ENCODE measurements at regions not wholly inside any gene's neighbourhood (a gene's known extent, or its start where the extent isn't known, plus 50 kb on each side); places are given as distances from the start of the nearest gene placed in this dataset.

DNA sequence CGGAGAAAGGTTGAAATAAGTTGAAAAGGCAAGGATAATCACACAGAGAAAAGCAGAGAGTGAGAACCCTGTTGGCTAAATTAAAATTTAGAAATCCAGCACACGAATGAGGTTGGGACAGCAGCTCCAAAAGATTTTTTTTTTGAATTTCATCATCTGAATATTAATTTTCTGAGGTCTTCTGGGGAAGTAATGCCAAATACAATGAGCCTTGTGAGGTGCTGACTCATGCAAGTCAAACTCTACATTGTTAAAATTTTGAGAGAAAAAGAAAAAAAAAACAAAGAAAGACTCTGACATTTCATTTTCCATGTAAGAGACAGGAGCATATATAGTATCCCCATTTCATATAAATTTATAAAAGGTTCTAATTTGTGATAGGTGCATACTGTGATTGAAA is 614.2 kb upstream of the CDH2 start:
- DNase-seq = no peak
- Mint-ChIP-seq H3K27me3 (no peaks in the 10 kb centered on the region), H3K4me1 (peaks cover 0 to 2% (median 0%) of the 10 kb centered on the region in 4 donors), H3K9me3 (peaks cover 4 to 22% (median 11%) of the 10 kb centered on the region in 8 donors), H3K27ac (no peak overlapping the region), H3K4me3 (no peak overlapping the region), H3K36me3 (no peaks in the 10 kb centered on the region)
- intact Hi-C loops (cut with micrococcal nuclease) = no loop called here
- Histone ChIP-seq H3K36me3 (ENCODE audit: insufficient read depth, low read length) (no peaks in the 10 kb centered on the region), H3K27me3 (ENCODE audit: insufficient read depth, low read length) (no peaks in the 10 kb centered on the region), H3K27ac (ENCODE audit: low read depth, low read length) (no peak overlapping the region), H3K4me1 (ENCODE audit: insufficient read depth, low read length) (no peaks in the 10 kb centered on the region), H3K4me3 (ENCODE audit: low read length in 2 of 2) (no peak overlapping the region), H3K9me3 (ENCODE audit: control insufficient read depth in 1 of 2, low read length in 2 of 2) (no peaks in the 10 kb centered on the region)
- ChIA-PET POLR2A (ENCODE audit: partially characterized antibody) (no interaction called here), CTCF (ENCODE audit: partially characterized antibody) (no interaction called here)

DNA sequence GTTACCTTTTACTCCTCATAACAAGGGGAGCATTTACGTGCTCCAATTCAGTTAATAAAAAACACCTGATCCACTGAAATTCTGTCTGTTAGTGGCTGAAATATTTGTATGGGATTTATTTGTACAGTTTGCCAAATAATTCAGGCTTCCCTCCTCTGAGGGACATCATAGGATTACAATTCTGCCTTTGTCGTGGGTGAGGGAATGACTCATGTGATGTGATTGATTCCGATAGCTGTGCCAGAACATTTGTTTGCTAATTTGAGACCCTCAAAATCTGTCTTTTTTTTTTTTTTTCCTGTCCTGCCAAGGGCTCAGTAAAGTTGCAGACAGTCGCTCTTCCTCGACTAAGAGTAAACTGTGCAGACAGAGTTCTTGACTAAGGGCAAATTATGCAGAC is 612.6 kb upstream of the CDH2 start:
- intact Hi-C loops (cut with micrococcal nuclease) = no loop called here
- Mint-ChIP-seq H3K4me1 (peaks cover 0 to 2% (median 0%) of the 10 kb centered on the region in 4 donors), H3K9me3 (peaks cover 4 to 22% (median 10%) of the 10 kb centered on the region in 8 donors), H3K27ac (no peak overlapping the region), H3K27me3 (no peaks in the 10 kb centered on the region), H3K4me3 (no peak overlapping the region), H3K36me3 (no peaks in the 10 kb centered on the region)
- Histone ChIP-seq H3K4me3 (ENCODE audit: low read length in 2 of 2) (no peak overlapping the region), H3K4me1 (ENCODE audit: insufficient read depth, low read length) (no peaks in the 10 kb centered on the region), H3K36me3 (ENCODE audit: insufficient read depth, low read length) (no peaks in the 10 kb centered on the region), H3K27me3 (ENCODE audit: insufficient read depth, low read length) (no peaks in the 10 kb centered on the region), H3K9me3 (ENCODE audit: control insufficient read depth in 1 of 2, low read length in 2 of 2) (no peaks in the 10 kb centered on the region), H3K27ac (ENCODE audit: low read depth, low read length) (no peak overlapping the region)
- no peak for DNase-seq
- ChIA-PET CTCF (ENCODE audit: partially characterized antibody) (no interaction called here), POLR2A (ENCODE audit: partially characterized antibody) (no interaction called here)

DNA sequence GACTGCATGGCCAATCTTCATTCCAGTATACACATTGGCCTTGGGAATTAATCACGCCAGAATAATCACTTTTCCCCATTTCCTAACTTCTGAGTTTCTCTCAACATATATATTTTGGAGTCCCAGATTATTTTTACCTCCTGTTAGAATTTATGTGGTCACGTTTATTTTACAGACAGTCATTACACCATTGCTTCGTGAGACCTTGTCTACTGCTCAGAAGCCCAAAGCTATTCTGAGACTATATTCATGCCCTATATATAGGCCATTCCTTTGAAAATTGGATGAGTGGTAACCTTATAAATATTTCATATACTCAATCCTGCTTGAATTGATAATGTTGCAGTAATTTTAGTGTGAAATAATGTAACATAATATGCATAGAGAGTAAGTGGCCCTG is 610.0 kb upstream of the CDH2 start:
- intact Hi-C loops (cut with micrococcal nuclease) = no loop called here

DNA sequence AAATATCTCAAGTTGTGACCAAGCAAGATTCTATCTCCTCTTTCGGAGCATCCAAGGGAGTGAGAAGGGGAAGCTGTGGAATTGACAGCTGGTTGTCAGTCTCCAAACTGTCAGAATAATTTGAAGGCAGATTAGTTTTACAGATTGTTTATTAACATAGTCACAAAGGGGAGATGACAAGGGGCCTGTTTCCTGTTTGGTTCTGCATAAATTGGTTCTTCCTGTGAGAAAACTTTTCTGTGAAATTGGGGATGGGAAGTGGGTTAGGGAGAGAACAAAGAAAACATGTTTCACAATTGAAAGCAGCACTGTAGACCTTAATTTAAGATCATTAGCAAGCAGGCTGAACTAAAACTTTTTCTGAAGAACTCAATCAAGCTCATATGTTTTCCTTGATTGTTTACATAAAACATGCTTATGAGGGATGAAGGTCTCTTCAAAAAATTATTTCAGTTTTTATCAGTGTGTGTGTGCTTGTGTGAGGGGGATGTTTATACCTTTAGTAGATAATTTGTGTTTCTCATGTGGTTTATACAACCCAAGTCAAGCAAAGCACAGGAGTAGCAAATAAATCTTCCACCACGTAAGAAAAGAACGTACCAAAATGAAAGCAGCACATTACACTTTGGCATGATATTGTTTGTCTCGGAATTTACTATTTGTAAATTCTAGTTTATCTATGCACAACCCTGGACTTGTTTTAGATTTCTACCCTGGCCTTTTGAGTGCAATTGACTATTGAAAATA is 604.9 kb upstream of the CDH2 start:
- peaks cover 0 to 24% (median 13%) of the 10 kb centered on the region in 8 donors for H3K9me3 Mint-ChIP-seq
- H3K4me3 Mint-ChIP-seq = peak overlapping the region in 4 of 8 donors; percentile 9 to 48 (median 32)
- Histone ChIP-seq H3K4me3 (ENCODE audit: low read length in 2 of 2) (no peak overlapping the region), H3K27me3 (ENCODE audit: insufficient read depth, low read length) (no peaks in the 10 kb centered on the region), H3K4me1 (ENCODE audit: insufficient read depth, low read length) (no peaks in the 10 kb centered on the region), H3K27ac (ENCODE audit: low read depth, low read length) (no peak overlapping the region), H3K36me3 (ENCODE audit: insufficient read depth, low read length) (no peaks in the 10 kb centered on the region), H3K9me3 (ENCODE audit: control insufficient read depth in 1 of 2, low read length in 2 of 2) (no peaks in the 10 kb centered on the region)
- H3K27ac Mint-ChIP-seq = peak overlapping the region in 2 of 7 donors; percentile 36 to 73
- intact Hi-C loops (cut with micrococcal nuclease) = no loop called here
- H3K4me1 Mint-ChIP-seq = peaks cover 0 to 4% (median 2%) of the 10 kb centered on the region in 4 donors
- H3K36me3 Mint-ChIP-seq = no peaks in the 10 kb centered on the region
- H3K27me3 Mint-ChIP-seq = no peaks in the 10 kb centered on the region
- no peak for DNase-seq
- CTCF ChIA-PET (ENCODE audit: partially characterized antibody) = no interaction called here
- POLR2A ChIA-PET (ENCODE audit: partially characterized antibody) = no interaction called here

More for the DNA sequence above, 610.0 kb upstream of the CDH2 start:
- H3K4me3 ChIP-seq (ENCODE audit: low read length in 2 of 2) = no peak overlapping the region
- no peaks in the 10 kb centered on the region for H3K36me3 ChIP-seq (ENCODE audit: insufficient read depth, low read length)
- POLR2A ChIA-PET (ENCODE audit: partially characterized antibody) = no interaction called here
- no peaks in the 10 kb centered on the region for H3K27me3 ChIP-seq (ENCODE audit: insufficient read depth, low read length)
- H3K4me3 Mint-ChIP-seq = no peak overlapping the region
- no peaks in the 10 kb centered on the region for H3K36me3 Mint-ChIP-seq
- H3K27me3 Mint-ChIP-seq = no peaks in the 10 kb centered on the region
- no peak overlapping the region for H3K27ac Mint-ChIP-seq
- H3K27ac ChIP-seq (ENCODE audit: low read depth, low read length) = no peak overlapping the region
- peaks cover 2 to 24% (median 14%) of the 10 kb centered on the region in 8 donors for H3K9me3 Mint-ChIP-seq
- no peaks in the 10 kb centered on the region for H3K4me1 ChIP-seq (ENCODE audit: insufficient read depth, low read length)
- DNase-seq = no peak
- CTCF ChIA-PET (ENCODE audit: partially characterized antibody) = no interaction called here
- peaks cover 0 to under 1% (median 0%) of the 10 kb centered on the region in 4 donors for H3K4me1 Mint-ChIP-seq
- H3K9me3 ChIP-seq (ENCODE audit: control insufficient read depth in 1 of 2, low read length in 2 of 2) = no peaks in the 10 kb centered on the region

DNA sequence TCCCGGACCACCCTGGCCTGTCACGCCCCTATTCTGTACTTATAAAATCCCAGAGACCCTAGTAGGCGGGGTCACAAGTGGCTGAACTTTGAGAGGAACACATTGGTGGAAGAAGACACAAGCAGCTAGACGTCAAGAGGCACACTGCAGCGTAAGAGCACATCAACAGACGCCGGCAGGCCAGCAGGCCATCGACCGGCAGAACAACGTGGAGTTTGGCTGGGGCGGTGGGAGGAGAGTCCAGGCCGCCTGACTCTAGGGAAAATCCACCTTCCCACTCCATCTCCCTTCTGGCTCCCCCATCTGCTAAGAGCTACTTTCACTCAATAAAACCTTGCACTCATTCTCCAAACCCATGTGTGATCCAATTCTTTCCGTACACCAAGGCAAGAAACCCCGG is 601.8 kb upstream of the CDH2 start:
- H3K9me3 ChIP-seq (ENCODE audit: control insufficient read depth in 1 of 2, low read length in 2 of 2) = peaks cover 0 to 4% of the 10 kb centered on the region in 2 donors
- H3K27me3 ChIP-seq (ENCODE audit: insufficient read depth, low read length) = no peaks in the 10 kb centered on the region
- intact Hi-C loops (cut with micrococcal nuclease) = no loop called here
- H3K27ac ChIP-seq (ENCODE audit: low read depth, low read length) = no peak overlapping the region
- CTCF ChIA-PET (ENCODE audit: partially characterized antibody) = no interaction called here
- H3K4me3 ChIP-seq (ENCODE audit: low read length in 2 of 2) = no peak overlapping the region
- DNase-seq = no peak
- no peaks in the 10 kb centered on the region for H3K36me3 ChIP-seq (ENCODE audit: insufficient read depth, low read length)
- Mint-ChIP-seq H3K9me3 (peaks cover 0 to 28% (median 10%) of the 10 kb centered on the region in 8 donors), H3K4me1 (peaks cover 0 to 4% (median 2%) of the 10 kb centered on the region in 4 donors), H3K27me3 (no peaks in the 10 kb centered on the region), H3K4me3 (no peak overlapping the region), H3K27ac (peak overlapping the region in 1 of 7 donors; percentile 86), H3K36me3 (no peaks in the 10 kb centered on the region)
- no peaks in the 10 kb centered on the region for H3K4me1 ChIP-seq (ENCODE audit: insufficient read depth, low read length)
- POLR2A ChIA-PET (ENCODE audit: partially characterized antibody) = no interaction called here

DNA sequence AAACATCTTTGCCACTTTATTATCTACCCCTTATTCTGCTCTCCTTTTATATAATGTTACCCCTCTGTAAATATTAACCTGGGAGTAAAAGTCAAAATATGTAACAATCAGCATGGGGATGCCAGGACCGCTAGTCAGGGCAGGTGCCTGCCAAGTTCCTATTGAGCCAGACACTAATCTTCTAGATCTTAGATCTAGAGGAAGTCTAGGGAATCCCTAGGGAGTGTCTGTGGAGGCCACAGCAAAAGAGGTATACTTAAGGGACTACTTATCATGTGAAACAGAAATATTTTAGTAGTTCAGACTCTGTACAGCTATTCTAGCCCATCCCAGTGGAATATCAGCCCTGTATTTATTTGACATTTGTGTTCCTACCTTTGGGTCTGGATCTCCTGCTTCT is 600.8 kb upstream of the CDH2 start:
- no peak for DNase-seq
- no peaks in the 10 kb centered on the region for H3K27me3 Mint-ChIP-seq
- H3K9me3 Mint-ChIP-seq = peaks cover 0 to 26% (median 7%) of the 10 kb centered on the region in 8 donors
- Histone ChIP-seq H3K4me3 (ENCODE audit: low read length in 2 of 2) (no peak overlapping the region), H3K4me1 (ENCODE audit: insufficient read depth, low read length) (no peaks in the 10 kb centered on the region), H3K36me3 (ENCODE audit: insufficient read depth, low read length) (no peaks in the 10 kb centered on the region), H3K27me3 (ENCODE audit: insufficient read depth, low read length) (no peaks in the 10 kb centered on the region), H3K9me3 (ENCODE audit: control insufficient read depth in 1 of 2, low read length in 2 of 2) (peaks cover 0 to 4% of the 10 kb centered on the region in 2 donors), H3K27ac (ENCODE audit: low read depth, low read length) (no peak overlapping the region)
- no peak overlapping the region for H3K27ac Mint-ChIP-seq
- CTCF ChIA-PET (ENCODE audit: partially characterized antibody) = no interaction called here
- peaks cover 0 to 4% (median 2%) of the 10 kb centered on the region in 4 donors for H3K4me1 Mint-ChIP-seq
- no peak overlapping the region for H3K4me3 Mint-ChIP-seq
- POLR2A ChIA-PET (ENCODE audit: partially characterized antibody) = no interaction called here
- intact Hi-C loops (cut with micrococcal nuclease) = no loop called here
- H3K36me3 Mint-ChIP-seq = no peaks in the 10 kb centered on the region

DNA sequence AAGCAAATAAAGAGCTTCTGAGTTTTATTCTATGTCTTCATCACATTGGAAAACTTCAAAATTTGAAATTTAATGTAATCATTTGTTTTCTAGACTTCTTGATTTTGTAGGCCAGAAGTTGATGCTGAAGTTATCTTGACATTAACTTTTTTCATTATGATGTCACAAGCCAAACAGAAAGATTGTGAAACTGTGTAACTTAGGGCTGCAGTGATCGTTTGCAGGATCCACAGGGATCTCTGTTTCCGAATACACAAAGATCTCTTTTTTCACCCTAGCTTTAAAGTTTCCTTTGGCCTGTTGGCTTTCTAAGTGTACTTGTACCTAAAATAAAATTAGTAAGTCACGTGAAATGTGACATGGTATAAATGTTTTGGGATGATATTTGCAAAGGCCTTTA is 594.9 kb upstream of the CDH2 start:
- H3K9me3 Mint-ChIP-seq = peaks cover 0 to 22% (median 4%) of the 10 kb centered on the region in 8 donors
- H3K4me1 ChIP-seq (ENCODE audit: insufficient read depth, low read length) = no peaks in the 10 kb centered on the region
- no peaks in the 10 kb centered on the region for H3K36me3 Mint-ChIP-seq
- H3K4me1 Mint-ChIP-seq = no peaks in the 10 kb centered on the region
- H3K27me3 Mint-ChIP-seq = no peaks in the 10 kb centered on the region
- H3K4me3 Mint-ChIP-seq = peak overlapping the region in 1 of 8 donors; percentile 15
- POLR2A ChIA-PET (ENCODE audit: partially characterized antibody) = no interaction called here
- no peak for DNase-seq
- H3K27ac Mint-ChIP-seq = no peak overlapping the region
- intact Hi-C loops (cut with micrococcal nuclease) = no loop called here
- no peaks in the 10 kb centered on the region for H3K27me3 ChIP-seq (ENCODE audit: insufficient read depth, low read length)
- no peak overlapping the region for H3K4me3 ChIP-seq (ENCODE audit: low read length in 2 of 2)
- H3K27ac ChIP-seq (ENCODE audit: low read depth, low read length) = no peak overlapping the region
- CTCF ChIA-PET (ENCODE audit: partially characterized antibody) = no interaction called here
- H3K9me3 ChIP-seq (ENCODE audit: control insufficient read depth in 1 of 2, low read length in 2 of 2) = peaks cover 0 to 4% of the 10 kb centered on the region in 2 donors
- no peaks in the 10 kb centered on the region for H3K36me3 ChIP-seq (ENCODE audit: insufficient read depth, low read length)

All from CD4-positive, alpha-beta memory T cell (primary cell).